GM21619 (cell line): ENCODE measurements at regions not wholly inside any gene's neighbourhood (a gene's known extent, or its start where the extent isn't known, plus 50 kb on each side); places are given as distances from the start of the nearest gene placed in this dataset.

Experiments used
- ATAC-seq: cut with Tn5 transposase; IDR thresholded peaks from one replicate; pipeline ENCODE4 v1.9.1; 2021; ENCODE audit not compliant: unreplicated experiment

DNA sequence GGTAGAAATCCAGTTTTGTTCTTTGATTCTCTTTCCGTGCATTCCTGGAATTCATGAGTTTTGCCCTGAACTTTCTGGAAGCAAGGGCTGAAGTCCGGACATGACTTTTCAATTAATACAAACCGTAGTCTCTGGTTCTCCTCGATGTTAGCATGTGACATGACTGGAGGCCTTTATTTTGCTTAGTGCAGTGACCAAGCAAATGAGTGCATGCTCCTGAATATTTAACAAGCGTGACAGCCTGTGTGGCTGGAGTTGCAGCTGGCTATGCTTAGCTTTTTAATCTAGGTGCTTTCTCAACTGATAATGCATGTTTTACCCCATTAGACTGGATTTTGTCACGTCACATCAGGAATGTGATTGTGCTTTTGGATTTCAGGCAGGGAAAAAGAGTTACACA is 302.1 kb downstream of the MAP2K6 start:
- no peak for ATAC-seq

DNA sequence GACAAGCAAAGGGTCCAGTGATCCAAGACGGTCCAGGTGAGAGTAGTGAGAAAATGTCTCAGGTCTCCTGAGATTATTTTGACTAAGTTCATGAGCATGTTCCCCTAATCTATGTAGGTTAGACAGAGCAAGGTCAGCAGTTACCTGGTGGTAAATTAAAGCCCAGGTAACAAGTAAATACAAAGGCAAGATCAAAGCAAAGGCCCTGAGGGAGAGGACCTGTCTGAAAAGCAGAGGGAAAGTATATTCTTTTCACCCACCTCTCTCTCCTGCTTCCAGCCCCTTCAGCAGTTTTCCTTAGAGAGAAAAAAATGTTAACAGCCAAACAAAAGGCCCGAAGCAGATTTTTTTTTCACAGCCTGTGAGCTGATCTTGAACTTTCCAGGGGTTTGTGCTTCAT is 302.7 kb downstream of the MAP2K6 start:
- no peak for ATAC-seq

DNA sequence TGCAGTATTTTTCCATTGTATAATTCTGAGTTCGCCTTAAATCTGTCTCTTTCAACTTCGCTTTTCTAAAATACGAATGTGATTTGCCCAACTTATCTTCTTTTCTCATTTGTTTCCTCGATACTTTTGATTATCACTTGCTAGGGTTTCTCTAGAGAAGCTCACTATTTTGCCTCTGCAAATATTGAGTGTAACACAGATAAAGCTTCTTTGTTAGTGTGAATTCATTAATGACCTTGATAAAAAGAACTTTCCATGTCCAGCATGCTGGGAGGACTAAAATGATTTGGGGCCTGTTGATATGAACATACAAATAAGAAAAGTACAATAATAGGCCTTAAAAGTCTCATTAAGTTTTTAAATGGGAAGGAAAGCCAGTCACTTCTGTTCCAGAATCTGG is 303.3 kb downstream of the MAP2K6 start:
- no peak for ATAC-seq

DNA sequence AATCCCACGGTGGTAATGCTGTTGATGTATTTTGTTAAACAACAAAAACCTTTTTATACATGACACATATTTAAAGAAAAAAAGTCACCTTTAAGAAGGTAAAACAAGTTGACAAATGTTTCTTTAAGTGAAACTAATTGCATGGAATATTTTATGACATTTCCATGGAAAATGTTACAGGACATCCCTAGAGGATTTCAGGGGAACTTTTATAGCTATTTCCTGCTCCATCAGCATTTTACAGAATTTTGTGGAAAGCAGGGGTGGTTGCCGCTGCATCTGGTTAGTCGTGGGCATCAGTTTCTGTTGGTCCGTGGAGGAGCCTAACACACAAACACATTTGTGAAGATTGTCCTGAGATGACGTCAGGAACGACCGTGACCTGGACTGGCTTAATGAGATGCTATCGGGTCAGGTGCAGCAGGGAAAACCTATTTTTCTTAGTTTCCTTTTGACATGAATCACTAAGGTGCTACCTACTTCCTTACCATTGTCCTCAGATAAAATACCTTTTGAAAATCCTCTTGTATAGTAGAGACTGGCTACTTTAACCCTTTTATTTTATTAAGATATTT is 305.1 kb downstream of the MAP2K6 start:
- ATAC-seq, result no peak

DNA sequence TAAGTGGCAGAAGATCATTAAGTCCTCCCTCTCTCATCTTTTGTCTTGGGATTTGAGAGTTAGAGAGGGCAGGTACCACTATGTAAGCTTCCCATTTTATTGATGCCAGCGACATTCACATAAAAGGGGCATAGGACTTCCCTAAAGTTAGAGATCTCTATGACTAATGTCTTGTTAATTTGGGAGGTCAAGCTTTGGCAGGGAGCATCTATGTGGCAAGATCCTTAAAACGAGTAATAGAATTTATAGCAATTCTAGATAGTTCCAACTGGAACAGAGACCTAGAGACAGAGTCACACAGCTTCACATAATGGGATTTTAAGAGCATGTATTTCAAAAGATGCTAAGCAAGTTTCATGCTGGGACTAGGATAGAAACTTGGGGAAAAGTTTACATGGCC is 308.0 kb downstream of the MAP2K6 start:
- ATAC-seq, result no peak

DNA sequence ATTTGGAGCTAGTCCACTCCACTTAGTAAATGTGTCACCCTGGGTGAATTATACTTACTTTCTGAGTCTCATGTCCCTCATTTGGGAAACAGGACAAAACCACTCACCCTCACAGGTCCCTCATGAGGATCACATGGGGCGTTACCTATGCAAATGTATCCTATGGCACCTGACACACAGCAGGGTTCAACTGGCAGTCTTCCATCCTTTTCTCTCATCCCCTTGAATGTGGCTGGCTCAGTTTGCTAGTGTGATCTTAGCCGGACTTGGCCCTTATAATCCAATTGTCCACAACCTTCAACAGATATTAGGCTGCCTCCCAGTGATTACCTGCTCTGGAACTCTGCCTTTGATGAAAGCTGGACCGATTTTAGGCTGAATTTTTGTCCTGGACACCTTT is 308.8 kb downstream of the MAP2K6 start:
- ATAC-seq, result no peak

DNA sequence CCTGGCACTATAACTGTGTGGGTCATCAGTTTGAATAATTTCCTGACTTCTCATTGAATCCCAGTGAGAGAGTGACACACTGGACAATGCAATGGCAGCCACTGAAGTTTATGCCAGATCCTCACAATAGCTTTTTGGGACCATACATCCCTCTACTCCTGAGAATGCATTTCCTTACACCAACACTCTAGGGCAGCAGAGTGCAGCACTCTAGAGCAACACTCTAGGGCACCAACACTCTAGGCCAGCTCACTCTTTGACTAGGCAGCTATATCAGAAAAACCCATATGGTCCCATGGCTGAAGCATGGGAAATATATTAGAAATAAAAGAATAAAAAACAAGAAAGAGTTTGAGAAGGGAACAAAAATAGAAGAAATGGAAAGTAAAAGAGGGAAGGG is 309.2 kb downstream of the MAP2K6 start:
- ATAC-seq, result no peak

DNA sequence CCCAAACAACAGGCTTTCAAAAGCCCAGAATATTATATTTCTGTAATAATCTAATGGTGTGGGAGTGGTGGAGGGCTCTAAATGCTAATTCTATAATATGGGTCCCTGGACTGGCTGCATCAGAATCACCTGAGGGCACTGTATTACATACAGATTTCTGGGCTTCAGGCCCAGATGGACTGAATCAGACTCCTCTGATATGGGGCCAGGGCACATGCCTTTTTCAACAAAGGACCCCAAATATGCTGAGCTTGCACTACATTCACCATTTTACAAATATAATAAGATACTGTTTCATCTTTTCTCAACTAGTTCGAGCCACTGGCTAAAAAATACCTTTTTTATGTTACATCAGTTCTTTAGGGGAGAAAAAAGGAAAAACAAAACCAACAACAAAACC is 309.7 kb downstream of the MAP2K6 start:
- no peak for ATAC-seq

DNA sequence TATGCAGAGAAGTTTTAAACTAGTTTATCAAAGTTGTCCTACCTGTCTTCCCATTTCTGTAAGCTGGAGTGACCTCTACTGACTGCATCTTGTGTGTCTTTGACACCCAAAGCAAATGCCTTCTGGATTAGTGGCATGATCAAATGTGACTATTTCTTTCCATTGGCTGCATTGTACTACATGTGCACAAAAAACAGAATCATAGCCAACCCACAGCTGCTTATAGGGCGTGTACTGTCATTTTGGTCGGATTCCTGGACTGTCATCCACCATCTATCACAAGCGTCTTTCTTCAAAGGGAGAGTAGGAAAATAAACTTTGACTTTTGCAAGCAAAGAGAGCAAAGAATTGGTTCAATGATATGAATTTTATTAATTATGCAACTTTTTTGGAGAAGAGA is 310.6 kb downstream of the MAP2K6 start:
- no peak for ATAC-seq

DNA sequence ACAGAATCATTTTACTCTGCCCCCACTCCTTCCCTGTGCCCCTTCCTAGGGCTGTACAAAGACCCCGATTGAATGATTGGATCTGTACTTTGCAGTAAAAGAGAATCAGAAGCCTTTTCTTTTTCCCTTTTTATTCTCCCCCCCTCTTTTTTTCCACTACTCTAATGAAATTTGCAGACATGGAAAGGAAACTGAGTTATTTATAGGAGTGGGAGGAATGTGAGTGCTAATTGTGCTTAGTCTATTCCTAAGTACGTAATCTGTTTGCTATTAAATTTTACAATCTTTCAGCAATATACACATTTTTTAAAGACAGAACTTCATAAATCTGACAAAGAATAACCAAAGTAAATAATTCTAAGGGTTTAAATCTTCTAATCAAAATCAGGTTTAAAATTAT is 314.3 kb downstream of the MAP2K6 start:
- no peak for ATAC-seq

DNA sequence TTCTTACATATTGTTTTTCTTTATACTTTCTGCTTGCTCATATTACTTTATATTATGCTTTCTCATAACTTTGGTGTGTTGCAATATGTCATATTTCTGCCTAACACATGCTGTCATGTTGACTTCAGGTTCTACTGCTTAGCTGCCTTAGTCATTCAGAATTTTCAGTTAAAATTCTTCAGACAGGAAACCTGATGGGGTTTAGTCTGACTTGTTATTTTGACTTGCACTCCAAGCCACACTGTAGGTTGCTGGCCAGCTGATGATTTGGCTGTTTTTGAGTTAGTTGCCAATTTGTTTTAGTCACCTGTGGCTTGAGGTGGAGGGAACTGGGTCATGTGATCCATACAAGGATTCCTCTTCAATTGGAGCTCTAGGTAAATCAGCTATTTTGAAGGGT is 315.4 kb downstream of the MAP2K6 start:
- no peak for ATAC-seq

DNA sequence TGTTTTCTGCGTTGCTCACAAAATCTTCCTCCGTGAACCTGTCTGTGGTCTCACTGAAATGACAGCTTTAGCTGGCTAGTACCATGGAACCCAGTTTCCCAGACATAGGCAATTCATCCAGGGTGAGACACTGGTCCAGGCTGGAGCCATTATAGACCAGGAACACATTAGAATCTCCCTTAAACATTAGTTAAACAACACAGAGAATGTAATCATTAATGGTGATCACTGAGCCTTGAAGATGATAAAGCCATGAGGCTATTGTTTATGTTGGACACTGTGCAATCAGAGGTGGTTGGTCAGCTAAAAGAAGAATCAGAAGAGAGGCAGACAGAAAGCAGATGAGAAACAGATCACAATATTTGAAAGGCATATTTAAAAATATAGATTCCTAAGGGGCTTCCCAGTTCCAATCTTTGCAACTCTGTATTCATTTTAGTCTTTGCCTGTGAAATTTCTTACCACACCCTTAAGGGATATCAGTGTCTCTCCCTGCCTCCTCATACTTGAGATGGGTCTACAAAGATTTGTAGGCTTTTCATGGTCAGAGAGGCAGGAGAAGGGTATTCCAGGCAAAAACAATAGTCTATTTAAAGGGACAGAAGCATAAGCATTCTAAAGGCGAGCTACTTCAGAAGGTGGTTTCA is 317.9 kb downstream of the MAP2K6 start:
- no peak for ATAC-seq

DNA sequence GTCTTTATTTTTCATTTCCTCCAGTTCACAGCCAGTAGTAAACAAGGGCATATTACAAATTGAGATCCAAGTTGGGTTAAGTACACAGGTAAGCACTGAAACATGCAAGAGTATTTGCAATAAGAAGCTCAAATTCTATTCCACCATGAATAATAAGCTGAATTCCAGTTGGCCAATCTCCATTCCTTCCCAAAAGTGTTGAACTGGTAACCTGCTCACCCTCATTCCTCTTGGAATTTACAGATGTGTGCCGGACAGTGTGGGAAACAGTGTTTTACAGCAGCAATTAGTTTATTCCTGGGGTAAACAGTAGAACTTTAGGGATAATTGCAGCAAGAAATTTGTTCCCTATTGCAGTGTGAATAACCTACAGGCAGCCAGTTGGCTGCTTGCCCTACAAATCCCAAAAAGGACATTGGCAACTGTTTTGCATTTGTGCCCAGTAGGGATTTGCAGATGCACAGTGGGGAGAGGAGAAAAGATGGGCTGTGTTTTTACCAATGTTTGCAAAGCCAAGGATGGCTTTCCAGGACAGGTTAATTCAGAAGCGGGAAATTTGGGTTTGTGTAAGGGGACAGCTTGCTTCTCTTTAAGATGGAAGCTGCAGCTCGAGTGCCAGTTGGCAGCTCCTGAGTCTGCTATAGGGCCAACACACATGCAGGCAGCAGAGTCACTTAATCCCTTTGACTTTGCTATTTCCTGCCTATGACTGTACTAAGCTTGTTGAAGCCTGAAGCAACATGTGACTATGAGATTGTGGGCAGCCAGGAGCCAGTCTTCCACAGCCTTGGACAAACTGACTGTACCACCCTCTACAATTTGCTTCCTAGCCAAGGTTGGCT is 318.9 kb downstream of the MAP2K6 start:
- no peak for ATAC-seq

DNA sequence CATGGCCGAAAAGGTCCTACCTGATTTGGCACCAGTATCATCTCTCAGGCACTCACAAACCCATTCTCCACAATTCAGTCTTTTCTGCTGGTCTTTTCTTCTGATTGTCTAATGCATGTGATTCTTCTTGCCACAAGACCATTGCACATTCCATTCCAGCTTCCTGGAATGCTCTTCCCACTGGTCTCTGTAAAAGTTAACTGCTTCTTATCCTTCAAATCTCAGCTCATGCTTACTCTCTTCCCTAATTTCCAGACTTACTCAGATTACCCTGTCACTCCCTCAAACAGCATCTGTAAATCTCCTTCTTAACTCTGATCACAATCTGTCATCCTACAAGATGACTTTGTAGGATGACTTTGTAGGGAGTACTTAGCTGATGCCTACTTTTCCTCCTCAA is 320.2 kb downstream of the MAP2K6 start:
- ATAC-seq, result no peak

DNA sequence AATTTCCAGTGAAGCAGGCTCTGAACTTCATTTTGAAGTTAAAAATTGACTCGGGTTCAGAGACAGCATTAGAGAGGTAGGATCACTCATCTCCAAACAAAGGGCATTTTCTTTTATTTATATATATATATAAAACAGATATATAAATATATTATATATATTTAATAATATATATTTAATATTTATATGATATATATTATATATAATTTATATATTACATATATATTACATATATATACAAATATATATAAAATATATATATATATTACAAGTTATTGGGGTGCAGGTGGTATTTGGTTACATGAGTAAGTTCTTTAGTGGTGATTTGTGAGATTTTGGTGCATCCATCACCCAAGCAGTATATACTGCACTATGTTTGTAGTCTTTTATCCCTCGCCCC is 320.8 kb downstream of the MAP2K6 start:
- ATAC-seq, result no peak

DNA sequence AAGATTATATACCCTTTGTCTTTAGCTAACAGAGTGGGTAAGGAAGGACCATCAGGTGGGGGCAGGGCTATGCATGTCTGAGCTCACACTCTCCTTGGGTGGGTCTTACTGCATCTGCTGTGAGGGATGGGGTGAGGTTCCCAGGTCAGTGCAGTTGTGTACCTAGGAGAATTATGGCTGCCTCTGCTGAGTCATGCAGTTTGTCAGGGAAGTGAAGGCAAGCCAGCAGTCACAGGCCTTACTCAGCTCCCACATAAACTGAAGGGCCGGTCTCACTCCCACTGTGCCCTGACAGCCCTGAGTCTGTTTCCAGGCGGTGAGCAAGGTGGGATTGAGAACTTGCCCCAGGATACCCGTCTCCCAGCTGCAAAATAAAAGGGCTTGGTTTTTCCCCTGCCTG is 328.6 kb downstream of the MAP2K6 start:
- ATAC-seq, result no peak

DNA sequence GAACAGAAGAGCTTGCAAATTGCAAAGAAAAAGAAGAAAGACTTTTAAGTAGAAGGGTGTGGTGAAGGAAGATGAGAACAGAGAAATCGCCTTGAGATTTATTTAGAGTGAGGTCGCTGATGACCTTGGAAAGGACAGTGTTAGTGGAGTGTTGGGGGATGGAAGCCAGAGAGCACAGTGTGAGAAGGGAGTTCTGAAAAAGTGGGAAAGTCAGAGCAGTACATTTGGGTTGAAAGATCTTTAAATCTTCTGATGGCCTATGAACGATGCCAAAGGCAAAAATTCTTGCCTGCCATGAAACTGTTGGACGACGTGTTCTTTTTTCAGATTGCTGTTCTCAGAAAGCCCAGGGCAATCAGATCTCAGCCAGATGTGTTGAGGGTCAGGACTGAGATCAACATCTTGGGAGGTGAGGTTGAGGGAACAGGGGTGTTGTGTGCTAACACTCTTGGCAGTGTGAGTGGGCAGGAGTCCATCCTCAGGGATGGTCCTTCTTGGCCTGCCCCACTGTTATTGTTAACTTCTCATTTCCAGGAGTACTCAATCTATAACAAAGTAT is 330.1 kb downstream of the MAP2K6 start:
- no peak for ATAC-seq

DNA sequence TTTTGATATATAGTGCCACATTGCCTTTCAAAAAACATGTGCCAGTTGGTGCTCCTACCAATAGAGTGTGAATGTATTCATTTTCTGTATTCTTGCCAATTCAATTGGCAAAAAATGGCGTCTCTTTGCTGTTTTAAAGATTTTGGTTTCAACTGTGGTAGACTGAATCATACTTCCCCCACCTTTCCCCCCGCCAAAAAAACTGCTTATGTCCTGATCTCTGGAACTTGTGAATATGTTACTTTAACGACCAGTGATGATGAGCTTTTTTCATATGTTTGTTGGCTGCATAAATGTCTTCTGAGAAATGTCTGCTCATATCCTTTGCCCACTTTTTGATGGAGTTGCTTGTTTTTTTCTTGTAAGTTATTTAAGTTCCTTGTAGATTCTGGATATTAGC is 325.1 kb upstream of the KCNJ16 start:
- ATAC-seq, result no peak

DNA sequence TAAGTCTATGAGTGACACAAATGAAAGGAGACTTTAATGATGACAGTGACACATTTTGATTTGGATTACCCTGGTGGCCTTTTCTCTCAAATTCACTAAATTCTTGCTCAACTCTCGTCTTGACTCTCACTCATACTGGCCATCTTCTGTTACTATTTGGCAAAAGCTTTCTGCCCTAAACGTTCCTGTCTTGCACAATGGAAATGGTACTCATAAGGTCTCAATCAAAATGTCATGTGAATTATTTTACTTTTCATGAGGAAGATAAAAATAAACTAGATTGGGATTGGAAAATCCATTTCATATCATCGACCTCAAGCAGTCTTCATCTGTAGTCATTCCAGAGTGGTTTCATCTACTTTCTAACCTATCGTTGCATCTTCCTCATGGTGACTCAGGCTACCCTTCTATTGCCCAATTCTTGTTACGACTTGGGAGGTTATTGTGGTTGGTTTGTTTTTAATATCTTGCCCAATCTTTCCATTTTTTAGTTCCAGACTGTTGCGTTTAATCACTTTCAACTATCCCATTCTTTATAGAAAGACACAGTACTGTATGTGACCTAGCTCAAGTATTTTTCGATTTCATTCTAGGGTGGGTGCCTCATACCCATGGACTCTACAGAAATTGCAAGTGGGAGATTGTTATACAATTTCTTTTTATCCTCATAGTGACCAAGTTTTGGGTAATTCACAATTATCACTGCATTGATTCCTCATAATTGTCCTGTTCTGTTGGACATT is 317.2 kb upstream of the KCNJ16 start:
- ATAC-seq, result no peak

DNA sequence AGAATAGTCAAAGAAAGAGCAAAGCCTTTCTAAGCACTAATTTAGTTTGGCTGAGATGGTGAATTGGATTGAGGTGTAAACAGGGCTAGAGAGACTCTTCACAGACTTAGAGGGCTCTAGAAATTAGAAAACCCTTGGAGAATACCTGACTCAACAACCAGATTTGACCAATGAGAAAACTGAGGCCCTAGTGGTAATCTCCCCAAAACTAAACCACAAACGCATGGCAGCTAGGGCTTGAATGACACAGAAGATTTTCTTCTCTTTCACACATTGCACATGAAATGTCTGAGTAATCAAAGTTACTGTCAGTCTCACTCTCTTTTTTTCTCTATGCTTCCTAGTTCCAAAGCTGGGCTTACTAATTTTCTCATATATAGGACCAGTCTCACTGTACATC is 314.5 kb upstream of the KCNJ16 start:
- no peak for ATAC-seq

DNA sequence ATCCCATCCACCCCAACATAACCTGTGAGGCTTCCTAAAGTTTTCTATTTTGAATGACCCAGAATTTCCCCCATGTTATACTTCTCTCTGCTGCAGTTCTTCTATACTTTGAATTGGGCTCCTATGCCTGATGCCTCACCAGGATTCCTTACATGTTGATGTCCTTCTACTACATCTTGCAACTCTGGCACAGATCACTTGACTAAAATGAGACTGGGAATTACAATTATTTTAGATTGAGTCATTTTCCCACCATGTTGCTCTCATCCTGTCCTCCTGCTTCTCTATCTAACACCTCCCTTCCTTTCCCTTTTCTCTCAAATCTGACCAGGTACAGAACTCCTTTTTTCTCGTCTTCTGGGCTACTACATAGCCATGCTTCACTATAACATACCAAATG is 314.0 kb upstream of the KCNJ16 start:
- ATAC-seq, result no peak
